ENCODE measurements at regions not wholly inside any gene's neighbourhood (a gene's known extent, or its start where the extent isn't known, plus 50 kb on each side); places are given as distances from the start of the nearest gene placed in this dataset.

DNA sequence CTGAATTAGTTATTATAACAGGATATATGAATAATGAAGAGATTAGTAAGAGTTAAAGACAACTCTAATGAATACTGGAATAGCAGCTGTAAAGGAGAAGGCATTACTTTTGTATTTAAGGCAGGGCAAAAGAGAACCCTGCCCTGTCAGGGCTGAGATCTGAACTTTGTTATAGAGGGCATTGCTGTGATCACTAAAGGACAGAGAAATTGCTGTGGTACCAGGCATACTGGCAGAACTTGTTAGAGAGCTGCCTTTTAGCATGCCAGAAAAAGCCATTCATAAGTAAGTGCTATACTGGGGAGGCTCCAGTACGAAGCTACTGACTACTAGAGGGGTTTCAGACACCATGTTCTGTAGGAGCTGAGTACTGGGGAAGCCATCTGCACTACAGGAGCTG lies 481.8 kb downstream of the SEMA3D start:
- H3K27ac Mint-ChIP-seq = no peak overlapping the region
- ATAC-seq (no peak), DNase-seq (ENCODE audit: low spot score in 2 of 2) (no peak)
- no peak overlapping the region for H3K4me3 Mint-ChIP-seq
- H3K9me3 Mint-ChIP-seq = peaks cover 3% of the 10 kb centered on the region
- no peaks in the 10 kb centered on the region for H3K4me1 Mint-ChIP-seq
- H3K36me3 Mint-ChIP-seq = no peaks in the 10 kb centered on the region

DNA sequence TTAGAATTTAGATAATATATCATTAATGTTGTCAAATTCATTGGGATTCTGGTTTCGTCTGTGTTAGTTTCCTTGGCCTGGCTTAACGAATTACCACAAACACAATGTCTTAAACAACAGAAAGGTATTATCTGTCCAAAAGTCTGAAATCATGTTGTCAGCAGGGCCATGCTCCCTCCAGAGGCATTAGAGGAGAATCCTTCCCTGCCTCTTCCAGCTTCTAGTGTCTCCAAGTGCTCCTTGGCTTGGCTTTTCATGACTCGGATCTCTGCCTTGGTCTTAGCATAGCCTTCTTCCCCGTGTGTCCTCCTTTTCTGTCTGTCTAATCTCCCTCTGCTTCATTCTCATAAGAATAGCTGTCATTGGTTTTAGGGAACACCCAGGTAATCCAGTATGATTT lies 482.5 kb downstream of the SEMA3D start:
- Mint-ChIP-seq H3K36me3 (no peaks in the 10 kb centered on the region), H3K9me3 (peaks cover 3% of the 10 kb centered on the region), H3K27ac (no peak overlapping the region), H3K4me3 (no peak overlapping the region), H3K4me1 (no peaks in the 10 kb centered on the region)
- DNase-seq (ENCODE audit: low spot score in 2 of 2) (no peak), ATAC-seq (no peak)

DNA sequence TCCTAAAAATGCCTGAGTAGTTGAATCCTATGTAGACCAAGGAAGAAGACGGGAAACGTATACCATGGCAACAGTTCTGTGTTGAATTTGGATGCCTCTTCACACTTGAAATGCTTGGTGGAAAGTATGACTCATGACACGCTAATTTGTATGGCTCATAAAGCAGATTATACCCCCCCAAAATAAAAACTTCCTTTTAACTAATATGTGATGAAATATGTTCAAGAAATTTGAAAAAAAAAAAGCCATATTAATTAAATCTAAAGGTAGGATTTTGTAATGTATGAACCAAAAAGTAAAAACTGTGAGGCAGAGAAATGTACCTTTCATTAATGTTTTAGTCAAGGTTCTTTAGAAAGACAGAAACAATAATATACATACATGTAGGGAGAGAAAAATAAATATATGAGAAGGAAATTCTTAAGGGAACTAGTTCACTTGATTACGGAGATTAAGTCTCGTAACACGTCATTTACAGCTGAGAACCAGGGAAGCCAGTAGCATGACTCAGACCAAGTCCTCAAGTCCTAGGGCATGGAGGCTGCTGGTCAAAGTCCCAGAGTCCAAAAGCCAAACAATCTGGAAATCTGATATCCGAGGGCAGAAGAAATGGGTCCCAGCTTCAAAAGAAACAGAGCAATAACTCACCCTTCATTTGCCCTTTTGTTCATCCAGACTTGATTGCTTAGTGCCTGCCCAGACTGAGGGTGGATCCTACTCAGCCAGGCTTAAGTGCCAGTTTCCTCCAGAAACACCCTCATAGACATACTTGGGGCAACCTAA lies 485.1 kb downstream of the SEMA3D start:
- H3K4me3 Mint-ChIP-seq = no peak overlapping the region
- H3K27ac Mint-ChIP-seq = no peak overlapping the region
- no peaks in the 10 kb centered on the region for H3K36me3 Mint-ChIP-seq
- ATAC-seq (no peak), DNase-seq (ENCODE audit: low spot score in 2 of 2) (no peak)
- H3K4me1 Mint-ChIP-seq = no peaks in the 10 kb centered on the region
- peaks cover 5% of the 10 kb centered on the region for H3K9me3 Mint-ChIP-seq

DNA sequence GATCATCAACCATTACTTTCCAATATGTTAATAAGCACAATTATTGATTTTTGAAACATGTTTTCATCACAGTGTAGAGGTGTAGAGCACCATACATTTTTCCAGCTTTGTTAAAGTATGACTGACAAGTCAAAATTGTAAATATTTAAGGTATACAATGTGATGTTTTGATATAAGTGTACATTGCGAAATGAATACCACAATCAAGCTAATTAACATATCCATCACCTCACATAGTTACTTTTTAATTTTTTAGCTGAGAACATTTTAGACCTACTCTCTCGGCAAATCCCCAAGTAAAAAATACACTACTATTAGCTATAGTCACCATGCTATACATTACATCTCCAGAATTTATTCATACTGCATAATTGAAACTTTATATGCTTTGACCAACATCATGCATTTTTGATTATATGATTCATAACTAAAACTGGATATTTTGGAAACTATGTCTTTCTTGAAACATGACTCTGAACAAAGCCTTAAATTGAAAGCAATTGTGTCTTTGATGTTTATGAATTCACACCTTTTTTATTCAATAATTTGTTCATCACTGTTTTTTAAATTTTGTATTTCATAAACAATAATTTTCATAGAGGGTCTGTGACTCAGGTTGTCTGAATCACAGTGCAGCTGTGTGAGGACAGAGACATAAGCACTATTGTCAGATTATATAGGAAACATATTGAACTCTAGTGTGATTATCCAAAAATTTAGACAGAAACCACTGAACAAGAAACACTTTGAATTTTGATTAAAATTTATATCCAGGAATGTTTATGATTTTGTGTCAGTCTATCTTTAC lies 486.1 kb downstream of the SEMA3D start:
- Mint-ChIP-seq H3K27ac (no peak overlapping the region), H3K9me3 (peaks cover 5% of the 10 kb centered on the region), H3K4me1 (no peaks in the 10 kb centered on the region), H3K36me3 (no peaks in the 10 kb centered on the region), H3K4me3 (no peak overlapping the region)
- no peak for DNase-seq (ENCODE audit: low spot score in 2 of 2)
- no peak for ATAC-seq

DNA sequence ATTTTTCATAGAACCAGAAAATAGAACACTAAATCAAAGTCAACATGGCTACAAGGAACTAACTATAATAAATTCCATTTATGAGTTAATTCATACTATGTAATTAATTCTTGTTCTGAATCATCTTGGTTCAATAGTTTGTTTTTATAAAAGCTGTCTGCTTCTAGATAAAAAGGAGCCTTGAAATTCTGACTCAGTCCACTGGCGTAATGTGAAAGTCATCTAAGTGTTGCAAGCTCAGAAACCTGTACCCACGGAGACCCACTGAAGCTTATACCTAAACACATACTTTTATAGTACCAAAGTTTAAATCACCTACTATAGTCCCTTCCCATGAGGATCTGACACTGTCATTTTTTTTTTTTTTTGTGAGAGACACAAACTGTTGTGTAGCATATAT lies 489.4 kb downstream of the SEMA3D start:
- Mint-ChIP-seq H3K4me3 (no peak overlapping the region), H3K27ac (no peak overlapping the region), H3K9me3 (peaks cover 8% of the 10 kb centered on the region), H3K36me3 (no peaks in the 10 kb centered on the region), H3K4me1 (no peaks in the 10 kb centered on the region)
- ATAC-seq (no peak), DNase-seq (ENCODE audit: low spot score in 2 of 2) (no peak)

DNA sequence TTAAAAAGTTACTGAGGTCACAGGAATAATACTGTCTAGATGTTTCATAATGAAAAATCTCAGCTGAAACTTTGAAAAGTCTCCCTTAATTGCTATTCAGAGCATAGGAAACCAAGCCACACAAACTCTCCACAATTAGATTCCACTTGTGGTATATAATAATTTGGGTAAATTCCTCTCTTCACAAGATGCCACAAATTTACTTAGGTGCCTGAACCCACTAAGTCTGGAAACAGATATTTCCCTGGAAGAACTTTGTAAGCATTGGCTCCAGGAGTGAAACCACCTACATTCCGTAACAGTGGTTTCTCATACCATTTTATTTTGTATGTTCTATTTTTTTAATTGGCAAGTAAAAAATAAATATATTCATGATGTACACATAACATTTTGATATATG lies 493.4 kb downstream of the SEMA3D start:
- H3K36me3 Mint-ChIP-seq = no peaks in the 10 kb centered on the region
- no peak overlapping the region for H3K4me3 Mint-ChIP-seq
- no peaks in the 10 kb centered on the region for H3K4me1 Mint-ChIP-seq
- H3K27ac Mint-ChIP-seq = no peak overlapping the region
- no peak for DNase-seq (ENCODE audit: low spot score in 2 of 2)
- peaks cover 24% of the 10 kb centered on the region for H3K9me3 Mint-ChIP-seq
- no peak for ATAC-seq

DNA sequence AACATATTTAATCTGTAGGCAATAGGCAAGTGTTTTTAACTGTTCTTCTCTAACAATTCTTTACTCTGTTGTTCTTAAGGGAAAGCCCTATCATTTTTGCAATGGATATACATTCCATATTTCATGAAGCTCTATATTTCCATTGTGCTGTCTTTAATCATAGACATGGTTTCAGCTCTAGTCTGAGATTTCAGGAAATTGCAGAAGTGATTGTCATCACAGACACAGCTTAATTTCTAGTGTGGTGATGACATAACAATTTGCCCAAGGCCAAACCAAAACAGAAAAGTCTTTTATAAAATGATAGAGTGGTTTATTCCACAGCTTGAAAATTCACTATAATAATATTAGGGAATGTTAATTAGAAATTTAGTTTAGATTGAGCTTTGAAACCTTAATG lies 494.1 kb upstream of the SEMA3A start:
- no peak for ATAC-seq
- no peak for DNase-seq (ENCODE audit: low spot score in 2 of 2)
- Mint-ChIP-seq H3K36me3 (no peaks in the 10 kb centered on the region), H3K27ac (no peak overlapping the region), H3K4me3 (no peak overlapping the region), H3K4me1 (no peaks in the 10 kb centered on the region), H3K9me3 (peaks cover 20% of the 10 kb centered on the region)

DNA sequence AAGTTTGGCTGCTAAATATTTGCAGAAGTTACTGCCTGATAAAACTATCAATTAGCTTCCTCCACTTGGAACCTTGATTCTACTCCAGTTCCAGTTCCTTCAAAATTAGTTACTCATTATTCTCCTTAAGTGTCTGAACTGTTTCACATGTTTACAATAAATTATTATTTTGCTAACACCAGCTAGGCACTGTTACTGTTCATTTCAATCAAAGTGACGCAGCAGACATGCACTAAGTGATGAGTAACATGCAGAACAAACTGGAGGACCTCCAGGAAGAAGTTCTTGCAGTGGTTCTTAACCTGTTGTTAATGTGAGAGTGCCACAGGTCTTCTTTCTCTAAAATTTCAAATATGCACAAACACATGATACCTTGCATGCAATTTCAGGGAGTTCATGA lies 491.8 kb upstream of the SEMA3A start:
- DNase-seq (ENCODE audit: low spot score in 2 of 2) = no peak
- ATAC-seq = no peak
- no peaks in the 10 kb centered on the region for H3K36me3 Mint-ChIP-seq
- H3K9me3 Mint-ChIP-seq = peaks cover 22% of the 10 kb centered on the region
- H3K4me3 Mint-ChIP-seq = no peak overlapping the region
- H3K27ac Mint-ChIP-seq = no peak overlapping the region
- no peaks in the 10 kb centered on the region for H3K4me1 Mint-ChIP-seq

DNA sequence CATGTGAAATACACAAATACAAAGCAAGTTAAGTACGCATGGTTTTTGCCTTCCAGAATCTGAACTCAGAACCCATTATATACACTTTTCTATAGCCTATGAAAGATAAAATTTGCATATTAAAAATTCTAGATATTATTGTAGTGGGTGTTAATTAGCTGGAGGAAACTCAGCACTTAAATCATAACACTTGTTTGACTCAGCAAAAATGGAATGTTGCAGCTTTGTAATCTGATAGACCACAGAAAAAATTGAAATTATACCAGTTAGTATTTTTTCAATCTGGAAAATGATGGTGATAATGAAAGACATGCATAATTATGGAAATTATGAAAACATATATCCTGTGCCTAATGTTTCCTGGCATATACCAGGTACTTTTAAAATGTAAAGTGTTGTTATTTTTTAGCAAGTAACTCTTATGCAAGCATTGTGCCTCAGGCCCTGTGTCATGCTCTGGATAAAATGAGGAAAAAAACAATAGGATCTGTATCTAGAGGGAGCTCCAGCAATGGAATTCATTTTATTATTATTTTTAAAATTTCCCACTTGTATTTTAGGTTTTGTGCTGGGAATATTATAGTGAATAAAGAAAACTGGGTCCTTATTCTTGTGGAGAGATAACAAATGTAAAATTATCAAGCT lies 490.4 kb upstream of the SEMA3A start:
- no peak overlapping the region for H3K27ac Mint-ChIP-seq
- no peak overlapping the region for H3K4me3 Mint-ChIP-seq
- peaks cover 15% of the 10 kb centered on the region for H3K9me3 Mint-ChIP-seq
- no peaks in the 10 kb centered on the region for H3K36me3 Mint-ChIP-seq
- ATAC-seq (no peak), DNase-seq (ENCODE audit: low spot score in 2 of 2) (no peak)
- H3K4me1 Mint-ChIP-seq = no peaks in the 10 kb centered on the region

DNA sequence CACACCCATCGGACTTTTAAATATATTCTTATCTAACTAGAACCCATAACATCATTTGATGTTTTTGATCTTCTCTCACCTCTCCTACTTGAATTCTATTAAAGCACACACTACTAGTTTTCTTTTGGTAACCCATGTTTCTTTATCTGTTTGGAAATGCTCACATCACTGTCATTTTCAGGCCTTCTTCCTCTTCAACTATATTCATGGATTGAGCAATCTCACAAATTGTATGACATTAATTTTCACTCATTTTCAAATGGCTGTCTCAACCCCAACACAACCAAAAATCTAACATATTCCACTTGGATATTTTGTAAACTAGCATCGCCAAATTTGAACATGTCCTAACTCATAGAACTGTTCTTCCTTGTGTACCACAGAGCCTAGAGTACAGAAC lies 488.0 kb upstream of the SEMA3A start:
- no peak overlapping the region for H3K4me3 Mint-ChIP-seq
- H3K27ac Mint-ChIP-seq = no peak overlapping the region
- H3K36me3 Mint-ChIP-seq = no peaks in the 10 kb centered on the region
- no peak for ATAC-seq
- no peak for DNase-seq (ENCODE audit: low spot score in 2 of 2)
- H3K4me1 Mint-ChIP-seq = no peaks in the 10 kb centered on the region
- peaks cover 21% of the 10 kb centered on the region for H3K9me3 Mint-ChIP-seq

DNA sequence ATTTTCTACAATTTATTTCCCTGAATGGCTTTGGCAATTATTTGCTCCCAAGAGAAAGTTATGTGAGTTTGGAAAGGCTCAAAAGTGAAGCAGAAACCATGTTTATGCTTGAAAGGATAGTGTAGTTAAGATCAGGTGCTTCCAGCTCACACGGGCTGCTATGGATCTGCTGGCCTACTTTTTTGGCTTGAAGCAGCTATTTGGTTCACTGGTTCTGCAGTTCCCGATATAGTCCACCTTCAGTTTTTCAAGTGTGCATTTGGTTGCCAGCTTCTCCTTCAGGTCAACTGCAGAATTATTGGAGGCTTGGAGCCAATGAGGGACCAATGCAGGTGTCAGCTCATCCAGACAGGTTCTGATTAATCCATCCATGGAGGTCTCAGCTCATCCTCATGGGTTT lies 484.3 kb upstream of the SEMA3A start:
- no peak for DNase-seq (ENCODE audit: low spot score in 2 of 2)

DNA sequence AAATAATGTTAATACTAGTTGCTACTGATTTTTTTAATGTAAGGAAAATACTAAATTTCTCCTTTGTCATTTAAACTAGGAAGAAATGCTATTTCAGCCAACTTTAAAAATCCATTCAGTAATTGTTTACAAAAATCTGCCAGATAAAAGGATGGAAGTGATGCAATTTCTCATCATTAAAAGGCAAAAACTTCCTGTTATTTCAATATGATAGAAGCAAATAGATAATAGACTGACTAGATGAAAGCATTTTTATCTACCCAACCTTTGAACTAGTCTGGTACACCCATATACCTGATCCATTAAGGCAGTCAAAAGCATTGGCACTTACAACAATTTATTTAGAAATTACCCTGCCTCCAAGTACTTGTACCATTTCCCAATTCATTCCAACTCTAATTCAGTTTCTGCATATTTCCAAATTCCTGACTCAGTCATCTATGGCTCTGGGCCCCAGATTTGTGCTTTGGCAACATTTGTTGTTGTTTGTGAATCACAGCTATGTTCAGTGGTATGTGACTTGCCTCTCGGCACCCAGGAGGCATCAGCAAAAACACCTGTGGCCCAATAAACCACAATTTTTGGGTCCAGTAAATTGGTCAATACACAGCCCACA lies 482.6 kb upstream of the SEMA3A start:
- no peaks in the 10 kb centered on the region for H3K4me1 Mint-ChIP-seq
- peaks cover 25% of the 10 kb centered on the region for H3K9me3 Mint-ChIP-seq
- ATAC-seq (no peak), DNase-seq (ENCODE audit: low spot score in 2 of 2) (no peak)
- H3K4me3 Mint-ChIP-seq = no peak overlapping the region
- no peak overlapping the region for H3K27ac Mint-ChIP-seq
- no peaks in the 10 kb centered on the region for H3K36me3 Mint-ChIP-seq

More for the DNA sequence above, 484.3 kb upstream of the SEMA3A start:
- Mint-ChIP-seq H3K9me3 (peaks cover 24% of the 10 kb centered on the region), H3K36me3 (no peaks in the 10 kb centered on the region), H3K4me3 (no peak overlapping the region), H3K27ac (no peak overlapping the region), H3K4me1 (no peaks in the 10 kb centered on the region)
- no peak for ATAC-seq

DNA sequence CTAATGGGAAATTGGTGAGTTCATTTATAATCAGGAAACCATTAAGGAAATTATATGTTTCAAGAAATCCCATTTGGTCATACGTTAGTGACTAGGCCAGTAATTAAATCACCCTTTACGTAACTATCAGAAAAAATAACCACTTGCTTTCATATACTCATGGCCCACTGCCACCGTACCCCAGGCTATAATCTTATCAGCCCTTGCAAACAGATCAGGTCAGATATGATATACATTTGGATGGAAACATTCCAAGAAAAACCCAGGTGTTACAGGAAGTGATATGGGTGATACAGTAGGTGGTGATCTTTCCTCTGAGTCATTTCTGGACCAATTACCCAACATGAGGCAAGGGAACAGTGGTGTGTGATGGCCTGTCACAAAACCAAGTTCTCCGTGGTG lies 481.0 kb upstream of the SEMA3A start:
- no peak overlapping the region for H3K27ac Mint-ChIP-seq
- no peak for ATAC-seq
- H3K4me3 Mint-ChIP-seq = no peak overlapping the region

DNA sequence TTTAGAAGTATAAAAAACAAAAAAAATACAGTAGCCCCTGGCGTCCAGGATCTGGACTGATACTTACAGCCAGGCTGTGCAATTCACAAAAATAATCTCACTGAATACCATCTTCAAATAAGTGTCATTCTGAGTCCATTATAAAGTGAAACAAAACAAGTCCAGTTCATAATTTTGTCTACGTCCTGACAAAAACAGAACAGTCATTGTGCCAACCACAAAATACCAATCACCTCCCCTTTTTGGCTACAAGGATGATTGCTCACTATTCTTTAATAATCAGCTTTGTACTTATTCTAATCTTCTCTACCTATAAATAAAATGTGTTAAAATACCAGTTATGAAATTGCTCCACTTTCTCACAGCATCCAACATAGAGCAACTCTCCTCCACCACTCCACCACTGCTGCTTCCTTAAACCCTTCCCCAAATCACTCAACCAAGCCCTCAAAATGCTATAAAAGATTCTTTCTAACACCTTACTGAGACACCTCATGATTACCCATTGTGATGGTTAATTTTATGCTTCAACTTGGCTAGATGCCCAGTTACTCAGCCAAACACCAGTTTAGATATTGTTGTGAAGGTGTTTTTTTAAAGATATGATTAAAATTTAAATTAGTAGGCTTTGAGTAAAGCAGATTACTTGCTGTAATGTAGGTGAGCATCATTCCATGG lies 479.8 kb upstream of the SEMA3A start:
- no peaks in the 10 kb centered on the region for H3K36me3 Mint-ChIP-seq
- peaks cover 25% of the 10 kb centered on the region for H3K9me3 Mint-ChIP-seq
- H3K27ac Mint-ChIP-seq = no peak overlapping the region
- H3K4me3 Mint-ChIP-seq = no peak overlapping the region
- DNase-seq (ENCODE audit: low spot score in 2 of 2) (no peak), ATAC-seq (no peak)
- no peaks in the 10 kb centered on the region for H3K4me1 Mint-ChIP-seq

More for the DNA sequence above, 481.0 kb upstream of the SEMA3A start:
- Mint-ChIP-seq H3K4me1 (no peaks in the 10 kb centered on the region), H3K9me3 (peaks cover 23% of the 10 kb centered on the region), H3K36me3 (no peaks in the 10 kb centered on the region)
- DNase-seq (ENCODE audit: low spot score in 2 of 2) = no peak

DNA sequence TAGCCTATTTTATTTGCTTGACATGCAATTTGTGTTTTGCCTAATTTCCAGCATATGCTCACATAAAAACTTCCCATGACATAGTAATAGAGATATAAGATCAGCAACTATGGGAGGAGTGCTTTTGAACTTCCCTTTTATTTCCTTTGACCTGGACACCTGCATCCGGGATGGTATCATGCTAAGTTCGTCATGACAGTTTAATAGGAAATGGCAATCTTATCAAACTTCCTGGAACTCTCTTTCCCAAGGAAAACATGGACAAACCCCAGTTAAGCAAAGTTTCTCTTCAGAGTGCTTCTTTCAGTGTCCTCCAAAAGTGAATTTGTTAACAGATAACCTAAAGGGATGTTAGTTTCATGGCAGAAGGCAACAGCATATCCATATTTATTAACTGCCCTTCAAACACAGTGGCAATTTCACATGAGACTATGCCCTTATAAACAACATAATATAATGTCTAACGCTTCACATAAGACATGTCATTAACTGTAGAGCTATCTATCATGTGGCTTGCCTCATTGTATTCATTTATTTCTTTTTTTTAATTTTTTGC lies 474.7 kb upstream of the SEMA3A start:
- Mint-ChIP-seq H3K36me3 (no peaks in the 10 kb centered on the region), H3K4me1 (no peaks in the 10 kb centered on the region), H3K27ac (no peak overlapping the region), H3K4me3 (no peak overlapping the region), H3K9me3 (peaks cover 21% of the 10 kb centered on the region)
- no peak for DNase-seq (ENCODE audit: low spot score in 2 of 2)
- no peak for ATAC-seq

All from stimulated activated effector memory CD8-positive, alpha-beta T cell treated with anti-CD3 and anti-CD28 coated beads, Interleukin-12 subunit alpha, Interleukin-12 subunit beta, amount 100 ng/mL, for 72 hours (primary cell).